Activated T-cell treated with anti-CD3 and anti-CD28 coated beads, Interleukin-2, amount 50 U/mL, for 1 hour (primary cell): ENCODE measurements at regions not wholly inside any gene's neighbourhood (a gene's known extent, or its start where the extent isn't known, plus 50 kb on each side); places are given as distances from the start of the nearest gene placed in this dataset.

Experiments used
- DNase-seq: peaks from one replicate; pipeline ENCODE4 v3.0.0-alpha.2; 2020

GRCh38 chr15:66615846-66616245 lies 50.0 kb upstream of the LCTL start:
- no peak for DNase-seq

GRCh38 chr15:66617137-66618090 lies 51.6 kb upstream of the LCTL start:
- no peak for DNase-seq

DNA sequence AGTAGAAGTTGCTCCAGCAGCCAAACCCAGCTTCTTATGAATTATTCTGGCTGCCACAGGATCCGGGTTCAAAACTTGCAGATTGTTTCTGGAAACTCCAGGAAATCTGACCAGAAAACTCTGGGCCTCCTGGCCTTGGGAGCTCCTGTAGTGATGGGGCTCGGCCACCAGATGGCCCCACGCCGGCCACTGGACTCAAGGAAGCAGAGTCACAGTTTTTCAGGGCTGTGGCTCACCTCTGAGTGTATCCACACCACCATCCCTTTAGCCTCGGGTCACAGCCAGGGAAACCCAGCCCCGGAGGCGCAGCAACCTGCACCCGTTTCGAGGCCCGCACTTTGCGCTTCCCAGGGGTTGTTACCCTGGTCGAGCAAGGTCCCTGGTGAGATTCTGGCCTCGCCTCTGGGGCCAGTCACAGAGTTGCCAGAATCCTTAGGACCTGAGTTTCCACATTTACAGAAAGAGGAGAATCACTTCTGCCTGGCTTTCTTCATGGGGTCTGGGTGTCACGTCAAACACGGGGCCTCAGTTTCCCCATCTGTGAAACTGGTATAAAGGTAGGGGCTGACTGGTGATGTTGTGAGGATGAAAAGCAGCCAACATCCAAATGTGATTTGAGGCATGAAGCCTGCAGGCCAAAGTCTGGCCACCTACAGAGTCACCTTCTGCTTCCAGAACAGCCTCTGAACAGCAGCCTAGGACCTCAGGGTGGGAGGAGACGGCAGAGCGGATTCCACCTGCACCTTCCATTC lies 53.5 kb upstream of the LCTL start:
- peak; percentile 43 for DNase-seq

- DNase-seq: no peak
Measured at GRCh38 chr15:66620341-66620740, 54.5 kb upstream of the LCTL start.

DNA sequence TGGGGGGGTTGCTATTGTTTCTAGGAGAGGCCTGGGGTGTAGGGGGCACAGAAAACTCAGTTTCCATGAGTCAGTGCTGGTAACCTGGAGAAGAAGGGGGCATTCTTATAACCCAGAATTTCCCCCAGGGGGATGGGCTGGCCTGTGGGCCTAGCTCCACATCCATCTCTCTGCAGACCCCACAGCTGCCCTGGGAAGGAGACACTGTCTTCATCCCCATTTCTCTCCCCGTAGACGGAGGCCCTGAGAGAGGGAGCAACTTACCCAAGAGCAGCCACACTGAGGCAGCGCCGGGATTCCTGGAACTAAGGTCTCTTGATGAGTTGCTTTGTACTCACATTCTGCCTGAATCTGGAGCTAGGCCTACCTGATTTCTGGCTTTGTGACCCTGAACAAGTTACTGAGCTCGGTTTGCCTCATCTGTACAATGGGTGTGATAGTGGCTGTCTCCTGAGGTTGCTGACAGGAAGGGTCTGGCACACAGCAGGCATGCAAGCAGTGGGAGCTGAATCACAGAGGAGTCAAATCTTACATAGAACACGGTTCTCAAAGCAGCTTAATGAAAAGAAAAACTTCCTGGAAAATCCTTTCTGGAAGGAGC lies 55.0 kb upstream of the LCTL start:
- DNase-seq: no peak

GRCh38 chr15:66621491-66622467 lies 56.0 kb upstream of the LCTL start:
- no peak for DNase-seq

DNA sequence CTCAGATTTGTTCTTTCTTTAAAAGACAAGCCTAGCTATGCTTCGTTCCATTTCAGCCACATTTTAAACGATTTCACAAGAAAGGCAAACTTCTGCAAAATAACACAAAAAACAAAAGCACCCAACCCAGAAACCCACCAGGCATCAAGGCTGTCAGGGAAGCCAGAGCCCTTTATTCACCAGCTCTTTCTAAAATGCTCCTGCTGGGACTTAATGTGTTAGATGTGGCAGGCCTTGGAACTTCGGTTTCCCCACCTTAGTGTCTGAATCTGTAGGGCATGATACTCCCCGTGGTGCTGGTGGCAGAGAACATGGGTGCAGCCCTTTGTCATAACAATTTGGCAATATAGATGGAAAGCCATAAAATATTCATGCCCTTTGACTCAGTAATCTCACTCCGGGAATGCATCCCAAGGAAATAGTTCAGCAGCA lies 56.8 kb upstream of the LCTL start:
- no peak for DNase-seq

GRCh38 chr15:66623801-66624453 lies 58.1 kb upstream of the LCTL start:
- no peak for DNase-seq

- DNase-seq: no peak
Measured at GRCh38 chr15:66625531-66625930, 59.7 kb upstream of the LCTL start.

GRCh38 chr15:66625974-66626373 lies 60.2 kb upstream of the LCTL start:
- DNase-seq: no peak

- no peak for DNase-seq
Measured at GRCh38 chr15:66628976-66629723, 63.4 kb upstream of the LCTL start.

GRCh38 chr15:66629817-66630576 lies 64.2 kb upstream of the LCTL start:
- no peak for DNase-seq

DNA sequence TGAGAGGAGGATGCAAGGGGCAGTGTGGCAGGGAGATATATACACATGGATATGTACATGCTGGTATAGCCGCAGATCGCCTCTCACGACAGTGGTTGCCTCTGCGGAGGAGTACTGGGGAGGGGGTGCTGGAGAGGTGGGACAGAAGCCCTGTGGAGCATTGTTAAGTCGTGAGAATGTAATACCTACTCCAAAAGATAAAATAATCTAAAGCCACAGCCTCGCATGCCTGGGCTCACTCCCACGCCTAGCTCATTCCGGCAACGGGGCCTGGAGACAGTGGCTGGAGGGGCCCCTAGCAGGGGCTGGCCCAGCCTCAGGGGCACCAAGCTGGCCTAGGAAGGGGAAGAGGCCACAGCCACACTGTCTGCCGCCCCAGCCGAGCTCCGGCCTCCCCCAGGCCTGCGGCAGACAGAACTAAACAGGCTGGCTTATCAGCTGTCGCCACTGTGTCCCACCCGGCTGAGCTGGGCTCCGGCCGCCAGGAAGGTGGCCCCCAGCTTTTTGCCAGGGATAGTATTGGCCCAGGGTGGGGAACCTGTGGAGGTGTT lies 65.1 kb upstream of the LCTL start:
- DNase-seq: no peak

DNA sequence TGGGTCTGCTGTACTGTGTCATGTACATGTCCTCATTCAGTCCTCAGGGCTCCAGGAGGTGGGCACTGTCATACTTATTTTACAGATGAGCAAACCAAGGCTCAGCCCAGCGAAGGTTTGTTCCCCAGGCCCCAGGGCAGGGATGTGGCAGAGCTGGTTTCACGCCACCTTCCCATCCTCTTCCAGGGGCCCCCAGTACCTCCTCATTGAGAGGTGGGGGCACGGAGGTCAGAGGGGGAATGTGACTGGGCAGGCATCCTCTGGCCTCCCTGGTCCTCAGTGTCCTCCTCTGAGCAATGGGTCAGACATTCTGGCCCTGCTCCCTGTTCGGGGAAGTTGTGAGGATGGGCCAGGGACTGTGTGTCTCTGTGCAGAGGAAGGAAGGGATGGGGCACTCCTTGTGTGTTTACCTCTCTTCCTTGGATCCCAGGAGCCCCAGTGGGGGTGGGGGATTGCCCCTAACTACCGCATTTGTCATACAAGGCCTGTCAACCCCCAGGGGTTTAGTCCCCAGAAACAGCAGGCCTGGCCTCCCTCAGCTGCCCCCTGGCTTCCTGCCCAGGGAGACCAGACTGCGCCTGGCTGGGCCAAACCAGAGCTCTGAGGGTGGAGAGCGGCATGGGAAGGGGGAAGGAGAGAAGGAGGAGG lies 65.9 kb upstream of the LCTL start:
- no peak for DNase-seq

DNA sequence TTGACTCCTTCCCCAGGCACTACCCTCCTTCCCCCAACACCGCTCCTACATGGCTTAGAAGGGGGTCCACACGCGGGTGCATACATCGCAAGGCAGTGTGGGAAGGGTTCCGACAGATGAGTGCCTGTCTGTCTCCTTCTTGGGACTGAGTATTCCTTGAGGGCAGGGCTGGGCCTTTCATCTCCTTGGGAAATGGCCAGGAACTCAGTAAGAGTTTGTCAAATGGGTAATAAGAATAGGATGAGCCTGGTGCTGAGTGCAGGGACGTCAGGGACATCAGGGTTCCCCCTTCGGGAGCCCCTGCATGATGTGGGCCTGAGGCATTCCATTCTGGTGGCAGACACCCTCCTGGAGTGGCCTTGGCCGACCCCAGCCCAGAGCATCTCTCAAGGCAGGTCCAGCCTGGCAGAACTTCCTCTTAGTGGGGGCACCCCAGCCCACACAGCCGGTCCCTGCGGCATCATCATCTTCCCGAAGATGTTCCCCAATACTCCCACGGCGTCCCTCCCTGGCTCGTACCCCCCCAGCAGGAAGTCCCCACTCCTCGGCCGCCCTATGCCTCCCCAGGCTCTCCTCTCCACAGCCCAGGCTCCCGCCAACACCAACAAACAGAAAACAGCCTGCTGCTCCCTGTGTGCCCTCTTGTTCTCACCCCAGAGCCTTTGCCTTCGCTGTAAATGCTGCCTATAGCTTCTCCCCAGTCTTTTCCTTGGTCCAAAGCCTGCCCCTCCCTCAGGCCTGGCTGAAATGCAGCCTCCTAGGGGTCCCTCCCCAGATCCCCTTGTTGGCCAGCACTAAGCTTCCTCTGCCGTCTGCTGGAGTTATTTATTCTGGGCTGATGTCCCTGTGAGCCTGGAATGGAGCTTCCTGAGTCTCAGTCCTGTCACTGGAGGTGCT lies 67.5 kb upstream of the LCTL start:
- DNase-seq: no peak

GRCh38 chr15:66633938-66634250 lies 68.1 kb upstream of the LCTL start:
- DNase-seq: no peak

DNA sequence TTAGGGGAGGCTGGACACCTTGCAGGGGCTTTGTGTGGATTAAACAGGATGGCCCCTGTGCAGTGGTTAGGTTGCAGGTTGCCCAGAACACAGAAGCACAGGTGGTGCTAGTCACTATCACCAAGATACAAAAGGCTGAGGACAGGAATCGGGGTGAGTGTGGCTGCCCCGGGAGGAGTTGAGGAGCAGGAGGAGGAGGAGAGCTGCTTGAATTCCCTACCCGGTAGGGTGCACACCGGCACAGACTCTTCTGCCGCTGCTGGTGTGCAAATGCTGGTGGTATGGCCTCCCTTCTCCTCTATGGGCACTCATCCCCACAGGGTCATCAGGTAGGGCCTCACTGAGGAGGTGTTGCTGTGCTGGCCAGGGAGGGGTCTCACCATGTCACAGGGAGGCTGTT lies 67.5 kb upstream of the SMAD6 start:
- no peak for DNase-seq

DNA sequence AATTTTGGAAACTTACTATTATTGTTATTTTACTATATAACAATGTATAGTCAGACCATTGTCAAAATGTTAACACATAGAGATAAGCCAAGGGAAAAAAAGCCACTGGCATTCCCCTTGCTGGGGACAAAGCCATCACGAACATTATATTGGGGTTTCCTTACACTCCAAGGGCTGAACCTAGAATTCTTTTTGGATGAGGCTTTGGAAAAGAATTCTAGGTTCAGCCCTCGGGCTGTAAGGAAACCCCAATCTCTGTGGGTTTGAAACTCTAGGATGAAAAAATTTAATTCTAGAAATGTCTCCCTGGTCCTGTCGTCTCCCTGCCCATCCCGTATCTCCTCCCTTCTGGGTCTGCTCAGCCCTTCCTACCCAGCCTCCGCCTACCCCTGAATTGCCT lies 67.0 kb upstream of the SMAD6 start:
- no peak for DNase-seq

DNA sequence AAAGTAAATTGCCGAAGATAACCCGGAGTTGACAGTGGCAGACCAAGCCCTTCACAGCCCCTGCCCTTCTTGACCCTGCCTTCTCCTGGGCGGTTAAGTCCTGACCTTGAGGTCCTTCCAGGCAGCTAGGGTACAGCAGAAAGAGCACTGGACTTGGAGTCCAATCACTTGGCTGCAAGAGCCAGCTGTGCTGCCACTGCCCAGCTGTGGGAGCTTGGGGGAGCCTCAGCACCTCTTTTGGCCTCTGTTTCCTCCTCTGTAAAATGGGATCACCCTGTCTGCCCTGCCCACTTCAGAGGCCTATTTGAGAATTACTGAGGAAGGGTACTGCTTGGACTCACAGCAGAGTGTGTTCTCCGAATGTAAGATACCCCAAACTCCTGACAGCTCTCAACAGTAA lies 66.2 kb upstream of the SMAD6 start:
- no peak for DNase-seq
